ENCODE measurements at regions not wholly inside any gene's neighbourhood (a gene's known extent, or its start where the extent isn't known, plus 50 kb on each side); places are given as distances from the start of the nearest gene placed in this dataset.

DNA sequence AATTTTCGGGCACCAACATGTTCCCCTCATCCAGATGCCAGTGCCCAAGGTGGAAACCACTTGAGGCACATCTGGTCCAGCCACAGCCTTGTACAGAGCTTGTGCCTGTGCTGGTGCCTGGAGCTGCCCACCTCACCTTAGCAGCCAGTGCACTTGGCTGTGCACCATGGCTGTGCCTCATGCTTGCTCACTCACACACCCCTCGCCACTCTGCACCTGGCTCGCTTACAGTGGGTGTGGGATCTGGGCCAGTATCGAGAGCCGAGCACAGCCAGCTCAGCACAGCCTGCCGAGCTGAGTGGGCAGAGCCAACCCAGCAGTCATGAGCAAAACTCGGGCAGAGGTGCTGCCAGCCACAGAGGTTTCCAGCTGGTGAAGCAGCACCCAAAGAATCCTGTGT lies 139.9 kb upstream of the NUPR2 start:
- intact Hi-C loops (cut with DNase I) = no loop called here
- DNase-seq = no peak

DNA sequence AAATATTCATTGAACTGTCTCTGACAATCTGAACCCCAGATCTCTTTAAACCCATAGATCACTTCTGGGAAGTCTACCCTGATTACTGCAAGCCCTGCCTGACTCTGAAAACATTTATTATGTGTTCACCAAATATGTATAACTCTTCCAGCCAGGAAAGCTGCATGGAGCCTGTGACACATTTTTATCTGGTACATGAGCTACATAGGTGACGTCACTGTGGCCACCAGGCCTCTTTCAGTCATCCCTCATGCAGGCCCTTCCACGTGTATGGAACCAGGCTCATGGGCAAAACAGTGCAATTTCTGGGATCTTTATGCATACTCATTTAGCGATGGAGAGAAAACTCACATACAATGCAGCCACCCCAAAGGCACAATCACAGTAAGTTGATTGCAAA lies 133.9 kb upstream of the NUPR2 start:
- WGBS, 3 donors = 44 to 74% (median 58%) methylated on average over 3 of the region's 3 CpGs
- Histone ChIP-seq H3K4me1 (ENCODE audit: insufficient read depth) (no peaks in the 10 kb centered on the region), H3K9me3 (peaks cover 0 to 4% of the 10 kb centered on the region in 2 donors), H3K27me3 (no peaks in the 10 kb centered on the region), H3K36me3 (no peaks in the 10 kb centered on the region), H3K27ac (no peak overlapping the region), H3K4me3 (no peak overlapping the region)
- TF ChIP-seq, protein P1, sequence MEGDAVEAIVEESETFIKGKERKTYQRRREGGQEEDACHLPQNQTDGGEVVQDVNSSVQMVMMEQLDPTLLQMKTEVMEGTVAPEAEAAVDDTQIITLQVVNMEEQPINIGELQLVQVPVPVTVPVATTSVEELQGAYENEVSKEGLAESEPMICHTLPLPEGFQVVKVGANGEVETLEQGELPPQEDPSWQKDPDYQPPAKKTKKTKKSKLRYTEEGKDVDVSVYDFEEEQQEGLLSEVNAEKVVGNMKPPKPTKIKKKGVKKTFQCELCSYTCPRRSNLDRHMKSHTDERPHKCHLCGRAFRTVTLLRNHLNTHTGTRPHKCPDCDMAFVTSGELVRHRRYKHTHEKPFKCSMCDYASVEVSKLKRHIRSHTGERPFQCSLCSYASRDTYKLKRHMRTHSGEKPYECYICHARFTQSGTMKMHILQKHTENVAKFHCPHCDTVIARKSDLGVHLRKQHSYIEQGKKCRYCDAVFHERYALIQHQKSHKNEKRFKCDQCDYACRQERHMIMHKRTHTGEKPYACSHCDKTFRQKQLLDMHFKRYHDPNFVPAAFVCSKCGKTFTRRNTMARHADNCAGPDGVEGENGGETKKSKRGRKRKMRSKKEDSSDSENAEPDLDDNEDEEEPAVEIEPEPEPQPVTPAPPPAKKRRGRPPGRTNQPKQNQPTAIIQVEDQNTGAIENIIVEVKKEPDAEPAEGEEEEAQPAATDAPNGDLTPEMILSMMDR (IDR thresholded peaks at IDR 0.05) = no peak
- TF ChIP-seq POLR2A (IDR thresholded peaks at IDR 0.05) = no peak
- no peak for TF ChIP-seq EP300 (IDR thresholded peaks at IDR 0.05)
- intact Hi-C loops (cut with DNase I) = no loop called here
- DNase-seq = no peak

More for the DNA sequence above, 139.9 kb upstream of the NUPR2 start:
- H3K4me3 ChIP-seq = no peak overlapping the region
- no peaks in the 10 kb centered on the region for H3K4me1 ChIP-seq (ENCODE audit: insufficient read depth)
- H3K27me3 ChIP-seq = no peaks in the 10 kb centered on the region
- no peaks in the 10 kb centered on the region for H3K36me3 ChIP-seq
- peaks cover 0 to 4% of the 10 kb centered on the region in 2 donors for H3K9me3 ChIP-seq
- H3K27ac ChIP-seq = no peak overlapping the region
- TF ChIP-seq, protein P1 (IDR thresholded peaks at IDR 0.05) = no peak
- TF ChIP-seq EP300 (IDR thresholded peaks at IDR 0.05) (no peak), POLR2A (IDR thresholded peaks at IDR 0.05) (no peak)
- 71 to 85% (median 74%) methylated on average over 7 of the region's 7 CpGs for WGBS, 3 donors

DNA sequence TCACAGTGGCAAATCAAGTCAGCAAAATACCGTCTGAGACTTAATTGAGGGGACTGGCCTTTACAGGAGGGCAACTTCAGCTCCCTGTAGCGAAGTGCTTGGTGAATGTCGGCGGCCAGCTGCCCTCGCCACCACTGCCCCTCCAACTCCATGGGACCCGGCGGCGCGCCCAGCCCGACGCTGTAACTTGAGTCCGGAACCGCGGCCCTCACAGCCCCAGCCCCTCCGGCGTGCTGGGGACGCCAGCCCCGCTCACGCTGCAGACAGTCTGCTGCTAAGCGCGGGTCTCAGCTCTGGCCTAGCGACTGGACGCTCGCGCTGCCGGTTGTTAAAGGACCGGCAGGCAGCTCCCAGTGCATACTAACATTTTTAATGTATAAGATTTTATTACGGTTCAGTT lies 113.4 kb upstream of the NUPR2 start:
- no peak for DNase-seq
- 14 to 31% (median 19%) methylated on average over 28 of the region's 28 CpGs for WGBS, 3 donors
- no peak overlapping the region for H3K4me3 ChIP-seq
- H3K27ac ChIP-seq = no peak overlapping the region
- no peaks in the 10 kb centered on the region for H3K9me3 ChIP-seq
- TF ChIP-seq EP300 (IDR thresholded peaks at IDR 0.05) (no peak), POLR2A (IDR thresholded peaks at IDR 0.05) (no peak)
- TF ChIP-seq, protein P1 (IDR thresholded peaks at IDR 0.05) = no peak
- H3K27me3 ChIP-seq = no peaks in the 10 kb centered on the region
- intact Hi-C loops (cut with DNase I) = no loop called here
- H3K4me1 ChIP-seq (ENCODE audit: insufficient read depth) = peaks cover 2% of the 10 kb centered on the region
- no peaks in the 10 kb centered on the region for H3K36me3 ChIP-seq

DNA sequence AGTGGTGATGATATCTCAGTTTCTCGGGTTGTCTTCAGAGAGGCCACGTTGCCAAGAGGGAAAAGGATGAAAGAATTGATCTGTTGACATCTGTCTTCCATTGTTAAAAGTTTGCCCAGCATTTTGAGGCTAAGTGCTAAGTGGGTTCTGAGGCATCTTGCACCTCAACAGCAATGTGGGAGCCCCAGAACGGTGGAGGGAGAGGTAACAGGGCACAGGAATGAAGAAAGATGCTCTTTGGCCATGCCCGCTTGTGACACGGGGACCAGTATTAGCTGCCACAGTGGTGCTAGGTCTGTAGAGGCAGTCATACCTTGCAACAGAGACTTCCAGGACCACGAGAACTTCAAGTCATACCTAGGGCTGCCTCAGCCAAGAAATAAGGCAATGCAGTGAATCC lies 106.6 kb upstream of the NUPR2 start:
- Histone ChIP-seq H3K4me3 (no peak overlapping the region), H3K4me1 (ENCODE audit: insufficient read depth) (no peaks in the 10 kb centered on the region), H3K27ac (no peak overlapping the region), H3K27me3 (no peaks in the 10 kb centered on the region), H3K36me3 (no peaks in the 10 kb centered on the region), H3K9me3 (no peaks in the 10 kb centered on the region)
- no peak for TF ChIP-seq EP300 (IDR thresholded peaks at IDR 0.05)
- TF ChIP-seq, protein P1 (IDR thresholded peaks at IDR 0.05) = no peak
- TF ChIP-seq POLR2A (IDR thresholded peaks at IDR 0.05) = no peak
- intact Hi-C loops (cut with DNase I) = no loop called here
- WGBS, 3 donors = 58 to 65% (median 60%) methylated on average over 6 of the region's 6 CpGs
- DNase-seq = no peak

DNA sequence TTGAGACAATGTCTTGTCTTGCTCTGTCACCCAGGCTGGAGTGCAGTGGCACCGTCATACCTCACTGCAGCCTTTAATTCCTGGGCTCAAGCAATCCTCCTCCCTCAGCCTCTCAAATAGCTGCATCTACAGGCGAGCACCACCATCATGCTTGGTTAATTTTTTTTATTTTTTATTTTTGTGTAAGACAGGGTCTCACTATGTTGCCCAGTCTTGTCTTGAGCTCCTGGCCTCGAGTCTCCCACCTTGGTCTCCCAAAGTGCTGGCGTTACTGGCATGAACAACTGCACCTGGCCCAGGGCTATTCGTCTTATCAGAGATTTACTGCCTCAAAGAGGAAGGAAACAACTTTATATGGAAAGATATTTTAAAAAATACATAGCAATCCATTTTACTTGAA lies 102.8 kb upstream of the NUPR2 start:
- no peaks in the 10 kb centered on the region for H3K9me3 ChIP-seq
- no peaks in the 10 kb centered on the region for H3K36me3 ChIP-seq
- H3K27ac ChIP-seq = no peak overlapping the region
- H3K4me3 ChIP-seq = no peak overlapping the region
- no peaks in the 10 kb centered on the region for H3K27me3 ChIP-seq
- no peaks in the 10 kb centered on the region for H3K4me1 ChIP-seq (ENCODE audit: insufficient read depth)
- 34 to 45% (median 40%) methylated on average over 5 of the region's 5 CpGs for WGBS, 3 donors
- no peak for DNase-seq
- TF ChIP-seq, protein P1 (IDR thresholded peaks at IDR 0.05) = no peak
- TF ChIP-seq EP300 (IDR thresholded peaks at IDR 0.05) (no peak), POLR2A (IDR thresholded peaks at IDR 0.05) (no peak)
- intact Hi-C loops (cut with DNase I) = no loop called here
